Upper lobe of left lung (tissue), 6 donors: ENCODE measurements at regions not wholly inside any gene's neighbourhood (a gene's known extent, or its start where the extent isn't known, plus 50 kb on each side); places are given as distances from the start of the nearest gene placed in this dataset.
A peak's percentile ranks its signal among the peaks of the same experiment; 100 is the strongest.

Experiments
- ATAC-seq, 2 donors: fragments of 200-7000 bp; cut with Tn5 transposase; one replicate each; pipeline ENCODE4 v1.9.1; 2022; ENCODE audit warnings: mild to moderate bottlenecking in 2 of 2, moderate library complexity in 2 of 2; ENCODE audit not compliant: low FRiP score in 2 of 2
- DNase-seq, 2 donors: peaks; one replicate each; pipeline ENCODE4 v3.0.0-alpha.2; 2019 to 2020
- H3K27ac ChIP-seq, 4 donors: fragments of 200-600 bp; sonication (generic); one replicate each; pipeline ENCODE4 v1.5.1; 2016 to 2019
- H3K27me3 ChIP-seq, 4 donors: fragments of 200-600 bp; sonication (generic); one replicate each; pipeline ENCODE4 v1.5.1; 2017 to 2019
- H3K36me3 ChIP-seq, 4 donors: fragments of 200-600 bp; sonication (generic); one replicate each; pipeline ENCODE4 v1.5.1; 2016 to 2019
- H3K4me1 ChIP-seq, 4 donors: fragments of 200-600 bp; sonication (generic); one replicate each; pipeline ENCODE4 v1.5.1; 2018 to 2019
- H3K4me3 ChIP-seq, 4 donors: fragments of 200-600 bp; sonication (generic); one replicate each; pipeline ENCODE4 v1.5.1; 2017 to 2019; ENCODE audit warnings: mild to moderate bottlenecking in 2 of 4, moderate library complexity in 1 of 4
- H3K9me3 ChIP-seq, 4 donors: fragments of 200-600 bp; sonication (generic); one replicate each; pipeline ENCODE4 v1.5.1; 2018 to 2019
- CTCF ChIP-seq, 6 experiments: fragments of 450-650 bp in 4 of 6; fragments of 200-600 bp in 2 of 6; sonication (generic) in 2 of 6; IDR thresholded peaks; one replicate each; pipeline ENCODE4 v1.5.1; 2016 to 2019; ENCODE audit warnings: antibody characterized with exemption in 6 of 6
- EP300 ChIP-seq, 4 donors: sonication (generic); formaldehyde crosslinking; IDR thresholded peaks; one replicate each; pipeline ENCODE4 v1.5.1; 2017; ENCODE audit warnings: antibody characterized with exemption in 4 of 4, control low read depth in 2 of 4
- POLR2A ChIP-seq, 4 donors: fragments of 450-650 bp; IDR thresholded peaks; one replicate each; pipeline ENCODE4 v1.5.1; 2016 to 2017; ENCODE audit warnings: antibody characterized with exemption in 4 of 4, mild to moderate bottlenecking in 2 of 4
- POLR2AphosphoS5 ChIP-seq, 2 donors: sonication (generic); formaldehyde crosslinking; IDR thresholded peaks; one replicate each; pipeline ENCODE4 v1.5.1; 2017; ENCODE audit warnings: antibody characterized with exemption in 2 of 2
- WGBS, 2 donors: methylation state at CpG; one replicate each; pipeline ENCODE4 v1.1.5; 2017 to 2018; 5-methylcytosine and 5-hydroxymethylcytosine counted together
- donor health status: DM: no; HTN: no; CAD: no; lungs with moderate emphysema.
- donor health status: DM: no; HTN: yes; CAD: no; lungs with severe emphysema.

- Histone ChIP-seq H3K27me3 (no peaks in the 10 kb centered on the region), H3K27ac (no peak overlapping the region), H3K4me1 (no peaks in the 10 kb centered on the region), H3K36me3 (no peaks in the 10 kb centered on the region), H3K4me3 (peak overlapping the region in 2 of 4 donors; percentile 8 to 19), H3K9me3 (peaks cover 0 to 13% (median 5%) of the 10 kb centered on the region in 4 donors)
- TF ChIP-seq POLR2AphosphoS5 (IDR thresholded peaks at IDR 0.05): no peak
- TF ChIP-seq CTCF (IDR thresholded peaks at IDR 0.05): no peak
- no peak for TF ChIP-seq EP300 (IDR thresholded peaks at IDR 0.05)
- TF ChIP-seq POLR2A (IDR thresholded peaks at IDR 0.05): no peak
- ATAC-seq: no peak
- DNase-seq: no peak
- 27 to 35% methylated on average over 18 of the region's 18 CpGs for whole genome bisulfite sequencing, 2 donors
These were observed 152.7 kb upstream of the SOX11 start for GRCh38 chr2:5539282-5540165.

- 59 to 62% methylated on average over 5 of the region's 5 CpGs for WGBS, 2 donors
- Histone ChIP-seq H3K4me1 (no peaks in the 10 kb centered on the region), H3K27ac (no peak overlapping the region), H3K36me3 (no peaks in the 10 kb centered on the region), H3K9me3 (peaks cover 0 to 15% (median 6%) of the 10 kb centered on the region in 4 donors), H3K4me3 (no peak overlapping the region), H3K27me3 (no peaks in the 10 kb centered on the region)
- ATAC-seq: no peak
- no peak for DNase-seq
- no peak for TF ChIP-seq EP300 (IDR thresholded peaks at IDR 0.05)
These were observed 151.3 kb upstream of the SOX11 start for GRCh38 chr2:5540856-5541255.

- no peak overlapping the region for H3K27ac ChIP-seq
- no peak for TF ChIP-seq EP300 (IDR thresholded peaks at IDR 0.05)
- TF ChIP-seq POLR2A (IDR thresholded peaks at IDR 0.05): no peak
- TF ChIP-seq POLR2AphosphoS5 (IDR thresholded peaks at IDR 0.05): no peak
- no peak for TF ChIP-seq CTCF (IDR thresholded peaks at IDR 0.05)
- H3K4me1 ChIP-seq: no peaks in the 10 kb centered on the region
- ATAC-seq: no peak
- no peak overlapping the region for H3K4me3 ChIP-seq
- H3K9me3 ChIP-seq: peaks cover 0 to 15% (median 6%) of the 10 kb centered on the region in 4 donors
- no peak for DNase-seq
- no peaks in the 10 kb centered on the region for H3K36me3 ChIP-seq
- H3K27me3 ChIP-seq: no peaks in the 10 kb centered on the region
- WGBS, 2 donors: 86 to 90% methylated on average over 1 to 5 of the region's 5 CpGs
These were observed 147.9 kb upstream of the SOX11 start for GRCh38 chr2:5544205-5544786.

GRCh38 chr2:5546181-5546580, 146.0 kb upstream of the SOX11 start:
- no peaks in the 10 kb centered on the region for H3K27me3 ChIP-seq
- no peaks in the 10 kb centered on the region for H3K4me1 ChIP-seq
- H3K4me3 ChIP-seq: no peak overlapping the region
- 77 to 85% methylated on average over 1 of the region's 1 CpG for WGBS, 2 donors
- DNase-seq (no peak), ATAC-seq (no peak)
- TF ChIP-seq CTCF (IDR thresholded peaks at IDR 0.05) (no peak), EP300 (IDR thresholded peaks at IDR 0.05) (no peak), POLR2AphosphoS5 (IDR thresholded peaks at IDR 0.05) (no peak)
- H3K9me3 ChIP-seq: peaks cover 0 to 15% (median 6%) of the 10 kb centered on the region in 4 donors
- no peaks in the 10 kb centered on the region for H3K36me3 ChIP-seq
- H3K27ac ChIP-seq: no peak overlapping the region

GRCh38 chr2:5548991-5549715, 143.0 kb upstream of the SOX11 start:
- Histone ChIP-seq H3K27ac (no peak overlapping the region), H3K4me3 (no peak overlapping the region)
- no peak for ATAC-seq

More at GRCh38 chr2:5548991-5549715, 143.0 kb upstream of the SOX11 start:
- Histone ChIP-seq H3K36me3 (no peaks in the 10 kb centered on the region), H3K27me3 (no peaks in the 10 kb centered on the region), H3K4me1 (no peaks in the 10 kb centered on the region), H3K9me3 (peaks cover 0 to 6% (median 3%) of the 10 kb centered on the region in 4 donors)
- WGBS, 2 donors: 61 to 62% methylated on average over 5 of the region's 5 CpGs
- TF ChIP-seq POLR2A (IDR thresholded peaks at IDR 0.05) (no peak), POLR2AphosphoS5 (IDR thresholded peaks at IDR 0.05) (no peak), CTCF (IDR thresholded peaks at IDR 0.05) (no peak), EP300 (IDR thresholded peaks at IDR 0.05) (no peak)
- no peak for DNase-seq
